ENCODE measurements at regions not wholly inside any gene's neighbourhood (a gene's known extent, or its start where the extent isn't known, plus 50 kb on each side); places are given as distances from the start of the nearest gene placed in this dataset.

GRCh38 chr10:25811052-25811685 is 122.9 kb upstream of the MYO3A start:
- H3K4me1 ChIP-seq (ENCODE audit: insufficient read depth), result no peaks in the 10 kb centered on the region
- H3K9me3 ChIP-seq, result no peaks in the 10 kb centered on the region
- intact Hi-C loops (cut with DNase I), result no loop called here
- WGBS, 3 donors, result 55 to 58% (median 57%) methylated on average over 5 of the region's 5 CpGs
- DNase-seq, result no peak
- H3K27me3 ChIP-seq, result no peaks in the 10 kb centered on the region
- no peak overlapping the region for H3K27ac ChIP-seq
- no peak overlapping the region for H3K4me3 ChIP-seq
- no peaks in the 10 kb centered on the region for H3K36me3 ChIP-seq
- TF ChIP-seq EP300 (IDR thresholded peaks at IDR 0.05) (no peak), POLR2A (IDR thresholded peaks at IDR 0.05) (no peak), CTCF (IDR thresholded peaks at IDR 0.05) (no peak)

GRCh38 chr10:25813511-25813910 is 120.5 kb upstream of the MYO3A start:
- H3K27ac ChIP-seq, result no peak overlapping the region
- no peaks in the 10 kb centered on the region for H3K27me3 ChIP-seq
- intact Hi-C loops (cut with DNase I), result no loop called here
- 51 to 68% (median 61%) methylated on average over 3 of the region's 3 CpGs for WGBS, 3 donors
- no peaks in the 10 kb centered on the region for H3K9me3 ChIP-seq
- TF ChIP-seq EP300 (IDR thresholded peaks at IDR 0.05) (no peak), CTCF (IDR thresholded peaks at IDR 0.05) (no peak), POLR2A (IDR thresholded peaks at IDR 0.05) (no peak)
- no peak for DNase-seq
- no peaks in the 10 kb centered on the region for H3K36me3 ChIP-seq
- no peak overlapping the region for H3K4me3 ChIP-seq
- no peaks in the 10 kb centered on the region for H3K4me1 ChIP-seq (ENCODE audit: insufficient read depth)

- H3K36me3 ChIP-seq, result no peaks in the 10 kb centered on the region
- H3K9me3 ChIP-seq, result no peaks in the 10 kb centered on the region
- no peak overlapping the region for H3K27ac ChIP-seq
- H3K4me1 ChIP-seq (ENCODE audit: insufficient read depth), result no peaks in the 10 kb centered on the region
- WGBS, 3 donors, result 45 to 85% (median 81%) methylated on average over 1 of the region's 1 CpG
- H3K27me3 ChIP-seq, result no peaks in the 10 kb centered on the region
- intact Hi-C loops (cut with DNase I), result no loop called here
- TF ChIP-seq CTCF (IDR thresholded peaks at IDR 0.05) (no peak), POLR2A (IDR thresholded peaks at IDR 0.05) (no peak), EP300 (IDR thresholded peaks at IDR 0.05) (no peak)
- H3K4me3 ChIP-seq, result no peak overlapping the region
- DNase-seq, result no peak
Observed at GRCh38 chr10:25815236-25815635, 118.8 kb upstream of the MYO3A start.

GRCh38 chr10:25815999-25816768 is 117.8 kb upstream of the MYO3A start:
- H3K4me3 ChIP-seq, result no peak overlapping the region
- H3K36me3 ChIP-seq, result no peaks in the 10 kb centered on the region
- H3K27ac ChIP-seq, result no peak overlapping the region
- intact Hi-C loops (cut with DNase I), result no loop called here
- no peaks in the 10 kb centered on the region for H3K4me1 ChIP-seq (ENCODE audit: insufficient read depth)
- no peak for DNase-seq
- 14 to 28% (median 16%) methylated on average over 8 of the region's 8 CpGs for WGBS, 3 donors
- TF ChIP-seq EP300 (IDR thresholded peaks at IDR 0.05) (no peak), POLR2A (IDR thresholded peaks at IDR 0.05) (no peak), CTCF (IDR thresholded peaks at IDR 0.05) (no peak)
- H3K9me3 ChIP-seq, result no peaks in the 10 kb centered on the region
- no peaks in the 10 kb centered on the region for H3K27me3 ChIP-seq
